HCT116 (cell line): ENCODE measurements at regions not wholly inside any gene's neighbourhood (a gene's known extent, or its start where the extent isn't known, plus 50 kb on each side); places are given as distances from the start of the nearest gene placed in this dataset.

Experiments
- ATAC-seq: fragments of 200-7000 bp; cut with Tn5 transposase; 2 replicates; pipeline ENCODE4 v1.9.1; 2020; ENCODE audit warnings: mild to moderate bottlenecking, moderate library complexity
- BruUV-seq: library from RNA; stranded (reverse); fragments of 400-500 nt; replicated peaks from 2 replicates; lab custom pipeline; 2021; lab: Mats Ljungman, UMichigan
- CTCF ChIA-PET: fragments of 300-600 bp; sonication (Branson Sonifier 250); formaldehyde crosslinking; loops from one replicate; lab custom pipeline; 2021; ENCODE audit warnings: antibody characterized with exemption; lab: Charles Lee
- POLR2A ChIA-PET: fragments of 300-600, 350-600 bp; sonication (Branson Sonifier 250); formaldehyde crosslinking; loops from one replicate; lab custom pipeline; 2021; ENCODE audit warnings: antibody characterized with exemption; lab: Charles Lee
- RAD21 ChIA-PET, 2 experiments: fragments of 300-600 bp; sonication (Branson Sonifier 250); formaldehyde crosslinking; loops; one replicate each; lab custom pipeline; 2023; ENCODE audit warnings: low total read pairs in 2 of 2; ENCODE audit not compliant: uncharacterized antibody in 2 of 2, unreplicated experiment in 2 of 2, low non-redundant PET in 1 of 2; lab: Charles Lee
- DNase-seq: peaks from one replicate; pipeline ENCODE4 v3.0.0-alpha.2; 2010; ENCODE audit warnings: low read depth, low spot score
- H2AFZ ChIP-seq: fragments of 200-600 bp; shearing (Covaris generic), sonication (generic); 2 replicates; pipeline ENCODE4 v1.6.1; 2017; ENCODE audit warnings: low read depth, mixed run types, mixed read lengths, antibody characterized with exemption, low read length; ENCODE audit not compliant: poor library complexity, severe bottlenecking
- H3K27ac ChIP-seq: 2 replicates; pipeline ENCODE4 v1.5.1; 2012; ENCODE audit warnings: low read depth, low read length
- H3K27me3 ChIP-seq: fragments of 200-600 bp; sonication (generic); 2 replicates; pipeline ENCODE4 v1.6.1; 2016; ENCODE audit warnings: mixed run types, low read length, mixed read lengths; ENCODE audit not compliant: insufficient read depth
- H3K36me3 ChIP-seq, 2 experiments: fragments of 200-500 bp in 1 of 2; fragments of 200-600 bp in 1 of 2; sonication (Bioruptor generic) in 1 of 2; sonication (generic) in 1 of 2; 2 replicates each; pipeline versions ENCODE4 v1.5.1 to v1.6.1; 2014 to 2016; ENCODE audit warnings: low read length in 2 of 2, inconsistent platforms in 1 of 2, mixed read lengths in 1 of 2, mixed run types in 1 of 2; ENCODE audit not compliant: insufficient read depth in 2 of 2, control insufficient read depth in 1 of 2
- H3K4me1 ChIP-seq, 2 experiments: fragments of 200-600 bp in 1 of 2; sonication (generic) in 1 of 2; 2 replicates each; pipeline versions ENCODE4 v1.5.1 to v1.6.1; 2012 to 2017; ENCODE audit warnings: low read length in 2 of 2, inconsistent platforms in 1 of 2, mild to moderate bottlenecking in 1 of 2, mixed read lengths in 1 of 2, mixed run types in 1 of 2, moderate library complexity in 1 of 2; ENCODE audit not compliant: insufficient read depth in 2 of 2, control insufficient read depth in 1 of 2
- H3K4me2 ChIP-seq: fragments of 200-600 bp; sonication (generic); 2 replicates; pipeline ENCODE4 v1.6.1; 2017; ENCODE audit warnings: mixed run types, low read length, mixed read lengths
- H3K4me3 ChIP-seq, 2 experiments: fragments of 200-600 bp in 1 of 2; sonication (generic) in 1 of 2; replicated peaks in 1 of 2; 2 replicates each; pipeline ENCODE4 v1.5.1; 2011 to 2016; ENCODE audit warnings: low read length in 2 of 2, control low read depth in 1 of 2, low read depth in 1 of 2, mild to moderate bottlenecking in 1 of 2, mixed read lengths in 1 of 2, mixed run types in 1 of 2
- H3K79me2 ChIP-seq: fragments of 200-600 bp; sonication (generic); 2 replicates; pipeline ENCODE4 v1.6.1; 2017; ENCODE audit warnings: mild to moderate bottlenecking, mixed run types, low read length, moderate library complexity, mixed read lengths; ENCODE audit not compliant: insufficient read depth
- H3K9ac ChIP-seq: fragments of 200-600 bp; sonication (generic); 2 replicates; pipeline ENCODE4 v1.6.1; 2016; ENCODE audit warnings: low read length, mixed read lengths
- H3K9me2 ChIP-seq: fragments of 200-600 bp; sonication (generic), shearing (Covaris generic); 2 replicates; pipeline ENCODE4 v1.6.1; 2017; ENCODE audit warnings: mixed run types, mild to moderate bottlenecking, moderate library complexity; ENCODE audit not compliant: insufficient read depth
- H3K9me3 ChIP-seq, 2 experiments: fragments of 200-500 bp in 1 of 2; fragments of 200-600 bp in 1 of 2; sonication (Bioruptor generic) in 1 of 2; sonication (generic) in 1 of 2; 2 replicates each; pipeline ENCODE4 v1.6.1; 2014 to 2017; ENCODE audit warnings: low read length in 2 of 2, mixed read lengths in 2 of 2, inconsistent platforms in 1 of 2, low read depth in 1 of 2, mild to moderate bottlenecking in 1 of 2, mixed run types in 1 of 2, moderate library complexity in 1 of 2; ENCODE audit not compliant: control insufficient read depth in 1 of 2, insufficient read depth in 1 of 2
- H4K20me1 ChIP-seq: fragments of 200-600 bp; sonication (generic), shearing (Covaris generic); 2 replicates; pipeline ENCODE4 v1.6.1; 2017; ENCODE audit warnings: mixed run types, mild to moderate bottlenecking, moderate library complexity; ENCODE audit not compliant: insufficient read depth
- ATF3 ChIP-seq: IDR thresholded peaks from 2 replicates; pipeline ENCODE4 v1.6.1; 2012
- CEBPB ChIP-seq: IDR thresholded peaks from 2 replicates; pipeline ENCODE4 v1.6.1; 2012; ENCODE audit warnings: low read depth
- EGR1 ChIP-seq: IDR thresholded peaks from 2 replicates; pipeline ENCODE4 v1.6.1; 2012; ENCODE audit warnings: low read depth
- EZH2 ChIP-seq: fragments of 200-600 bp; sonication (generic); IDR thresholded peaks from 2 replicates; pipeline ENCODE4 v1.6.1; 2017; ENCODE audit warnings: antibody characterized with exemption, mixed run types
- EZH2phosphoT487 ChIP-seq: fragments of 200-600 bp; IDR thresholded peaks from 2 replicates; pipeline ENCODE4 v1.6.1; 2018; ENCODE audit warnings: antibody characterized with exemption, borderline replicate concordance
- FOSL1 ChIP-seq: IDR thresholded peaks from 2 replicates; pipeline ENCODE4 v1.6.1; 2012; ENCODE audit warnings: low read depth
- JUND ChIP-seq: IDR thresholded peaks from 2 replicates; pipeline ENCODE4 v1.6.1; 2012
- POLR2A ChIP-seq: IDR thresholded peaks from 2 replicates; pipeline ENCODE4 v1.7.0; 2011; ENCODE audit warnings: borderline replicate concordance; ENCODE audit not compliant: insufficient read depth, insufficient read length; ENCODE audit errors: extremely low read depth
- RAD21 ChIP-seq: IDR thresholded peaks from 2 replicates; pipeline ENCODE4 v1.6.1; 2012; ENCODE audit warnings: low read depth, mild to moderate bottlenecking
- REST ChIP-seq: IDR thresholded peaks from 2 replicates; pipeline ENCODE4 v1.6.1; 2012; ENCODE audit warnings: low read depth
- SIN3A ChIP-seq: IDR thresholded peaks from 2 replicates; pipeline ENCODE4 v1.6.1; 2012; ENCODE audit warnings: low read depth
- SP1 ChIP-seq: IDR thresholded peaks from 2 replicates; pipeline ENCODE4 v1.6.1; 2012; ENCODE audit warnings: low read depth
- TCF7L2 ChIP-seq: IDR thresholded peaks from 2 replicates; pipeline ENCODE4 v1.7.0; 2011; ENCODE audit warnings: borderline replicate concordance, inconsistent platforms; ENCODE audit not compliant: insufficient read depth, insufficient read length; ENCODE audit errors: extremely low read depth
- ZBTB33 ChIP-seq: IDR thresholded peaks from 2 replicates; pipeline ENCODE4 v1.6.1; 2011; ENCODE audit warnings: mild to moderate bottlenecking, low read length, moderate library complexity; ENCODE audit not compliant: insufficient replicate concordance; ENCODE audit errors: extremely low read depth
- ZFX ChIP-seq: fragments of 450-650 bp; IDR thresholded peaks from 2 replicates; pipeline ENCODE4 v1.6.1; 2017
- ZNF274 ChIP-seq: fragments of 200-500 bp; sonication (Bioruptor generic); IDR thresholded peaks from 2 replicates; pipeline ENCODE4 v1.6.1; 2014; ENCODE audit warnings: mild to moderate bottlenecking, low read depth, low read length, inconsistent platforms
- intact Hi-C: fragments of 100-400 bp; cut with micrococcal nuclease; formaldehyde crosslinking; loops from 2 replicates; pipeline ENCODE4 v1.10.0; 2022

- Histone ChIP-seq H3K36me3 (no peaks in the 10 kb centered on the region), H3K9me3 (no peaks in the 10 kb centered on the region), H3K4me3 (no peak overlapping the region), H3K27ac (no peak overlapping the region), H2AFZ (no peak overlapping the region), H4K20me1 (no peaks in the 10 kb centered on the region), H3K4me1 (peaks cover 0 to 4% of the 10 kb centered on the region in 2 experiments; a peak in 1 of 4 replicates), H3K9me2 (0 out of 2 replicates have a peak, but pooled peaks cover 2% of the 10 kb centered on the region), H3K79me2 (no peaks in the 10 kb centered on the region), H3K4me2 (no peak overlapping the region), H3K9ac (no peak overlapping the region), H3K27me3 (no peaks in the 10 kb centered on the region)
- ChIA-PET RAD21 (no interaction called here), POLR2A (no interaction called here), CTCF (no interaction called here)
- ATAC-seq: no peak
- TF ChIP-seq EGR1: no peak
- no peak for TF ChIP-seq EZH2
- TF ChIP-seq ATF3: no peak
- no peak for TF ChIP-seq ZBTB33
- no peak for TF ChIP-seq FOSL1
- TF ChIP-seq ZFX: no peak
- TF ChIP-seq TCF7L2: no peak
- no peak for TF ChIP-seq EZH2phosphoT487
- TF ChIP-seq CEBPB: no peak
- no peak for TF ChIP-seq REST
- TF ChIP-seq RAD21: no peak
- TF ChIP-seq POLR2A: no peak
- no peak for TF ChIP-seq ZNF274
- no peak for TF ChIP-seq JUND
- no peak for TF ChIP-seq SIN3A
- no peak for TF ChIP-seq SP1
- intact Hi-C loops: no loop called here
- BruUV-seq: no TSS peak
- DNase-seq: no peak
Measured at GRCh38 chr4:187016101-187016500, 292.4 kb upstream of the FAT1 start.
